ENCODE measurements at regions not wholly inside any gene's neighbourhood (a gene's known extent, or its start where the extent isn't known, plus 50 kb on each side); places are given as distances from the start of the nearest gene placed in this dataset.

- CTCF ChIA-PET = no interaction called here
- no peak for DNase-seq
- H3K4me3 Mint-ChIP-seq = no peak overlapping the region
- H3K9me3 Mint-ChIP-seq = no peaks in the 10 kb centered on the region
- intact Hi-C loops (cut with micrococcal nuclease) = no loop called here
- H3K27me3 Mint-ChIP-seq = peaks cover 3% of the 10 kb centered on the region
- H3K36me3 Mint-ChIP-seq = no peaks in the 10 kb centered on the region
- H3K27ac Mint-ChIP-seq = no peak overlapping the region
- POLR2A ChIA-PET = no interaction called here
- H3K4me1 Mint-ChIP-seq (ENCODE audit: low read depth) = no peaks in the 10 kb centered on the region
These were observed 106.3 kb upstream of the BACE2 start for GRCh38 chr21:41061701-41062100.

GRCh38 chr21:41064334-41064791 is 103.6 kb upstream of the BACE2 start:
- no peaks in the 10 kb centered on the region for H3K36me3 Mint-ChIP-seq
- no peak overlapping the region for H3K4me3 Mint-ChIP-seq
- DNase-seq = no peak
- H3K4me1 Mint-ChIP-seq (ENCODE audit: low read depth) = peaks cover 7% of the 10 kb centered on the region
- H3K27me3 Mint-ChIP-seq = peaks cover 23% of the 10 kb centered on the region
- no peaks in the 10 kb centered on the region for H3K9me3 Mint-ChIP-seq
- H3K27ac Mint-ChIP-seq = no peak overlapping the region
- intact Hi-C loops (cut with micrococcal nuclease) = no loop called here
- ChIA-PET POLR2A (no interaction called here), CTCF (no interaction called here)

GRCh38 chr21:41064951-41065350 is 103.0 kb upstream of the BACE2 start:
- no peak overlapping the region for H3K4me3 Mint-ChIP-seq
- H3K27ac Mint-ChIP-seq = no peak overlapping the region
- H3K9me3 Mint-ChIP-seq = no peaks in the 10 kb centered on the region
- H3K36me3 Mint-ChIP-seq = no peaks in the 10 kb centered on the region
- intact Hi-C loops (cut with micrococcal nuclease) = loop anchor here (5.0 kb wide), 1 partner anchor 923 kb away; no protein-coding TSS in a partner anchor
- H3K4me1 Mint-ChIP-seq (ENCODE audit: low read depth) = peaks cover 7% of the 10 kb centered on the region
- peaks cover 23% of the 10 kb centered on the region for H3K27me3 Mint-ChIP-seq
- no peak for DNase-seq
- ChIA-PET POLR2A (no interaction called here), CTCF (no interaction called here)

GRCh38 chr21:41065539-41065938 is 102.4 kb upstream of the BACE2 start:
- no peak overlapping the region for H3K27ac Mint-ChIP-seq
- H3K9me3 Mint-ChIP-seq = no peaks in the 10 kb centered on the region
- H3K4me1 Mint-ChIP-seq (ENCODE audit: low read depth) = peaks cover 7% of the 10 kb centered on the region
- H3K4me3 Mint-ChIP-seq = no peak overlapping the region
- POLR2A ChIA-PET = no interaction called here
- no peak for DNase-seq
- no peaks in the 10 kb centered on the region for H3K36me3 Mint-ChIP-seq
- peaks cover 27% of the 10 kb centered on the region for H3K27me3 Mint-ChIP-seq
- intact Hi-C loops (cut with micrococcal nuclease) = loop anchor here (5.0 kb wide), 1 partner anchor 923 kb away; no protein-coding TSS in a partner anchor
- CTCF ChIA-PET = no interaction called here

- H3K9me3 Mint-ChIP-seq = no peaks in the 10 kb centered on the region
- H3K27ac Mint-ChIP-seq = no peak overlapping the region
These were observed 101.6 kb upstream of the BACE2 start for GRCh38 chr21:41066086-41066938.

GRCh38 chr21:41067709-41068108 is 100.3 kb upstream of the BACE2 start:
- Mint-ChIP-seq H3K4me1 (ENCODE audit: low read depth) (peaks cover 7% of the 10 kb centered on the region), H3K27me3 (peaks cover 25% of the 10 kb centered on the region), H3K36me3 (no peaks in the 10 kb centered on the region), H3K27ac (no peak overlapping the region), H3K4me3 (no peak overlapping the region), H3K9me3 (no peaks in the 10 kb centered on the region)
- ChIA-PET POLR2A (no interaction called here), CTCF (interaction anchor here (1.6 kb wide), 1 partner anchor 1549 kb away, joined by 3 read pairs; no protein-coding TSS in a partner anchor)
- no peak for DNase-seq
- intact Hi-C loops (cut with micrococcal nuclease) = loop anchor here (5.0 kb wide), 1 partner anchor 925 kb away; no protein-coding TSS in a partner anchor

More at GRCh38 chr21:41066086-41066938, 101.6 kb upstream of the BACE2 start:
- intact Hi-C loops (cut with micrococcal nuclease) = loop anchor here (5.0 kb wide), 1 partner anchor 924 kb away; no protein-coding TSS in a partner anchor
- ChIA-PET CTCF (no interaction called here), POLR2A (no interaction called here)
- no peak for DNase-seq
- Mint-ChIP-seq H3K36me3 (no peaks in the 10 kb centered on the region), H3K4me3 (no peak overlapping the region), H3K4me1 (ENCODE audit: low read depth) (peaks cover 7% of the 10 kb centered on the region), H3K27me3 (peaks cover 28% of the 10 kb centered on the region)

GRCh38 chr21:41068496-41068895 is 99.5 kb upstream of the BACE2 start:
- CTCF ChIA-PET = interaction anchor here (0.6 to 1.6 kb wide), 6 partner anchors 8 to 1550 kb away, joined by 3 to 6 read pairs (median 4); no protein-coding TSS in a partner anchor
- Mint-ChIP-seq H3K27ac (no peak overlapping the region), H3K9me3 (no peaks in the 10 kb centered on the region), H3K27me3 (peaks cover 25% of the 10 kb centered on the region), H3K4me1 (ENCODE audit: low read depth) (peaks cover 7% of the 10 kb centered on the region), H3K36me3 (no peaks in the 10 kb centered on the region), H3K4me3 (peak overlapping the region; percentile 23)
- POLR2A ChIA-PET = no interaction called here
- intact Hi-C loops (cut with micrococcal nuclease) = loop anchor here (5.0 kb wide), 1 partner anchor 926 kb away; no protein-coding TSS in a partner anchor
- no peak for DNase-seq

GRCh38 chr21:41068967-41069642 is 98.9 kb upstream of the BACE2 start:
- H3K27ac Mint-ChIP-seq = no peak overlapping the region
- CTCF ChIA-PET = interaction anchor here (0.6 to 1.6 kb wide), 6 partner anchors 9 to 1551 kb away, joined by 3 to 6 read pairs (median 4); no protein-coding TSS in a partner anchor

GRCh38 chr21:41070284-41070683 is 97.7 kb upstream of the BACE2 start:
- no peak overlapping the region for H3K4me3 Mint-ChIP-seq
- intact Hi-C loops (cut with micrococcal nuclease) = no loop called here

More at GRCh38 chr21:41068967-41069642, 98.9 kb upstream of the BACE2 start:
- Mint-ChIP-seq H3K27me3 (peaks cover 25% of the 10 kb centered on the region), H3K9me3 (no peaks in the 10 kb centered on the region), H3K4me1 (ENCODE audit: low read depth) (peaks cover 7% of the 10 kb centered on the region), H3K36me3 (no peaks in the 10 kb centered on the region), H3K4me3 (peak overlapping the region; percentile 23)
- intact Hi-C loops (cut with micrococcal nuclease) = loop anchor here (5.0 kb wide), 1 partner anchor 927 kb away; no protein-coding TSS in a partner anchor
- DNase-seq = peak; percentile 79
- POLR2A ChIA-PET = no interaction called here

GRCh38 chr21:41071258-41072171 is 96.4 kb upstream of the BACE2 start:
- Mint-ChIP-seq H3K27ac (no peak overlapping the region), H3K36me3 (no peaks in the 10 kb centered on the region), H3K27me3 (peaks cover 25% of the 10 kb centered on the region), H3K4me3 (no peak overlapping the region), H3K4me1 (ENCODE audit: low read depth) (peaks cover 7% of the 10 kb centered on the region), H3K9me3 (no peaks in the 10 kb centered on the region)
- CTCF ChIA-PET = interaction anchor here (1.3 kb wide), 1 partner anchor 15 kb away, joined by 3 read pairs; no protein-coding TSS in a partner anchor
- intact Hi-C loops (cut with micrococcal nuclease) = no loop called here
- DNase-seq = no peak
- POLR2A ChIA-PET = no interaction called here

More at GRCh38 chr21:41070284-41070683, 97.7 kb upstream of the BACE2 start:
- no peak for DNase-seq
- peaks cover 7% of the 10 kb centered on the region for H3K4me1 Mint-ChIP-seq (ENCODE audit: low read depth)
- H3K9me3 Mint-ChIP-seq = no peaks in the 10 kb centered on the region
- peaks cover 25% of the 10 kb centered on the region for H3K27me3 Mint-ChIP-seq
- H3K27ac Mint-ChIP-seq = no peak overlapping the region
- POLR2A ChIA-PET = no interaction called here
- H3K36me3 Mint-ChIP-seq = no peaks in the 10 kb centered on the region
- CTCF ChIA-PET = interaction anchor here (0.5 to 1.0 kb wide), 2 partner anchors 146 to 927 kb away, joined by 3 to 4 read pairs; no protein-coding TSS in a partner anchor

- Mint-ChIP-seq H3K4me3 (no peak overlapping the region), H3K36me3 (no peaks in the 10 kb centered on the region), H3K27me3 (peaks cover 13% of the 10 kb centered on the region), H3K4me1 (ENCODE audit: low read depth) (peaks cover 6% of the 10 kb centered on the region), H3K27ac (no peak overlapping the region), H3K9me3 (no peaks in the 10 kb centered on the region)
- ChIA-PET POLR2A (no interaction called here), CTCF (no interaction called here)
- intact Hi-C loops (cut with micrococcal nuclease) = no loop called here
- no peak for DNase-seq
These were observed 94.4 kb upstream of the BACE2 start for GRCh38 chr21:41073558-41073957.

Measured in activated CD4-positive, alpha-beta memory T cell treated with anti-CD3 and anti-CD28 coated beads for 36 hours (primary cell).